ENCODE measurements at regions not wholly inside any gene's neighbourhood (a gene's known extent, or its start where the extent isn't known, plus 50 kb on each side); places are given as distances from the start of the nearest gene placed in this dataset.

DNA sequence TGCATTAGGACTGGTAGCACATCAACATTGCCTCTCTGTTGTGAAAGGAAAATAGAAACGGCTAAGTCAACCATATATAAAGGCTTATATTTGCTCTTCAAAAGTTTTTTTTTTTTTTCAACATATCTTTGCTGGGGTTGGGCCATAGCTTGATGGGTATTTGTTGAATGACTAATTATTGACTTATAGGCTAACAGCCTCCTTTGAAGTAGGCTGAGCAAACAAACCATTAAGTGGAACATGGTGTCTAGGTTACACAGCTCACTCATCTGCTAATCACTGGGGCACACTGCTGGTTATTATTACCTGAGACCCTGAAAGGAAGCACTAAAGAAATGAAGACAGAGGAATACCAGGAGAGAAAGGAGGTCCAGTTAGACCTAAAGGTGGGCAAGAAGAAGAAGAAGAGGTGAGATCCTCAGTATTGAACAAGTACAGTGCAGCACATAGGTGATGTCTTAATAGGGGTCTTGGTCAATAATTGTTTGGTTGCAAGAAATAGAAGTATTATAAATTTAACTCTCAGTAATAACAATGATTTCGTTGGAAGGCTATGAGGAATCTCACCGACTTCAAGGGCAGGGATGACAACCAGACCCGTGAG lies 139.4 kb downstream of the RPLP1 start:
- no peak for TF ChIP-seq POLR2AphosphoS5 (IDR thresholded peaks at IDR 0.05; ENCODE audit: insufficient read depth in 1 of 2, low read depth in 1 of 2)
- TF ChIP-seq, protein P1, sequence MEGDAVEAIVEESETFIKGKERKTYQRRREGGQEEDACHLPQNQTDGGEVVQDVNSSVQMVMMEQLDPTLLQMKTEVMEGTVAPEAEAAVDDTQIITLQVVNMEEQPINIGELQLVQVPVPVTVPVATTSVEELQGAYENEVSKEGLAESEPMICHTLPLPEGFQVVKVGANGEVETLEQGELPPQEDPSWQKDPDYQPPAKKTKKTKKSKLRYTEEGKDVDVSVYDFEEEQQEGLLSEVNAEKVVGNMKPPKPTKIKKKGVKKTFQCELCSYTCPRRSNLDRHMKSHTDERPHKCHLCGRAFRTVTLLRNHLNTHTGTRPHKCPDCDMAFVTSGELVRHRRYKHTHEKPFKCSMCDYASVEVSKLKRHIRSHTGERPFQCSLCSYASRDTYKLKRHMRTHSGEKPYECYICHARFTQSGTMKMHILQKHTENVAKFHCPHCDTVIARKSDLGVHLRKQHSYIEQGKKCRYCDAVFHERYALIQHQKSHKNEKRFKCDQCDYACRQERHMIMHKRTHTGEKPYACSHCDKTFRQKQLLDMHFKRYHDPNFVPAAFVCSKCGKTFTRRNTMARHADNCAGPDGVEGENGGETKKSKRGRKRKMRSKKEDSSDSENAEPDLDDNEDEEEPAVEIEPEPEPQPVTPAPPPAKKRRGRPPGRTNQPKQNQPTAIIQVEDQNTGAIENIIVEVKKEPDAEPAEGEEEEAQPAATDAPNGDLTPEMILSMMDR (IDR thresholded peaks at IDR 0.05) = no peak
- no peak for TF ChIP-seq POLR2A (IDR thresholded peaks at IDR 0.05)

Measured in vagina (tissue), 2 donors.